Lower leg skin (tissue), 4 donors: ENCODE measurements at regions not wholly inside any gene's neighbourhood (a gene's known extent, or its start where the extent isn't known, plus 50 kb on each side); places are given as distances from the start of the nearest gene placed in this dataset.

Experiments used
- DNase-seq, 2 donors: peaks; one replicate each; pipeline ENCODE4 v3.0.0-alpha.2; 2019; ENCODE audit warnings: low spot score in 2 of 2
- H3K4me3 ChIP-seq: fragments of 200-600 bp; sonication (generic); 2 replicates; pipeline ENCODE4 v1.5.1; 2017; ENCODE audit warnings: mild to moderate bottlenecking, low read depth; ENCODE audit not compliant: poor library complexity, severe bottlenecking
- CTCF ChIP-seq, 3 donors: fragments of 450-650 bp; IDR thresholded peaks; one replicate each; pipeline ENCODE4 v1.5.1; 2016; ENCODE audit warnings: antibody characterized with exemption in 3 of 3, mild to moderate bottlenecking in 3 of 3, moderate library complexity in 2 of 3
- POLR2A ChIP-seq, 2 donors: fragments of 450-650 bp; IDR thresholded peaks; one replicate each; pipeline ENCODE4 v1.6.1; 2016 to 2017; ENCODE audit warnings: antibody characterized with exemption in 2 of 2, mild to moderate bottlenecking in 1 of 2, moderate library complexity in 1 of 2
- WGBS, 2 donors: methylation state at CpG; one replicate each; pipeline ENCODE4 v1.1.5; 2018; 5-methylcytosine and 5-hydroxymethylcytosine counted together
- intact Hi-C: fragments of 100-400 bp; cut with DNase I; formaldehyde crosslinking; loops from one replicate; pipeline ENCODE4 v1.15.0; 2023; ENCODE audit warnings: low total_unique reads

GRCh38 chr13:107450431-107450830, 764.9 kb downstream of the LIG4 start:
- 68 to 72% methylated on average over 6 of the region's 6 CpGs for WGBS, 2 donors
- no peak overlapping the region for H3K4me3 ChIP-seq
- no peak for TF ChIP-seq CTCF (IDR thresholded peaks at IDR 0.05)
- TF ChIP-seq POLR2A (IDR thresholded peaks at IDR 0.05): no peak
- intact Hi-C loops: no loop called here
- DNase-seq: no peak

- DNase-seq: no peak
- WGBS, 2 donors: 61 to 71% methylated on average over 4 of the region's 4 CpGs
- TF ChIP-seq POLR2A (IDR thresholded peaks at IDR 0.05) (no peak), CTCF (IDR thresholded peaks at IDR 0.05) (no peak)
- intact Hi-C loops: no loop called here
- no peak overlapping the region for H3K4me3 ChIP-seq
Observed at GRCh38 chr13:107447591-107447990, 767.7 kb downstream of the LIG4 start.

GRCh38 chr13:107441279-107441678, 774.1 kb downstream of the LIG4 start:
- 81 to 85% methylated on average over 3 of the region's 3 CpGs for WGBS, 2 donors
- intact Hi-C loops: no loop called here
- no peak for DNase-seq
- no peak overlapping the region for H3K4me3 ChIP-seq
- TF ChIP-seq CTCF (IDR thresholded peaks at IDR 0.05) (no peak), POLR2A (IDR thresholded peaks at IDR 0.05) (no peak)

GRCh38 chr13:107438251-107438650, 777.1 kb downstream of the LIG4 start:
- 74 to 80% methylated on average over 1 of the region's 1 CpG for WGBS, 2 donors
- TF ChIP-seq CTCF (IDR thresholded peaks at IDR 0.05) (no peak), POLR2A (IDR thresholded peaks at IDR 0.05) (no peak)
- intact Hi-C loops: no loop called here
- no peak overlapping the region for H3K4me3 ChIP-seq
- no peak for DNase-seq

- no peak overlapping the region for H3K4me3 ChIP-seq
- 91 to 92% methylated on average over 4 of the region's 4 CpGs for WGBS, 2 donors
- TF ChIP-seq POLR2A (IDR thresholded peaks at IDR 0.05): no peak
- TF ChIP-seq CTCF (IDR thresholded peaks at IDR 0.05): no peak
- intact Hi-C loops: no loop called here
- no peak for DNase-seq
Observed at GRCh38 chr13:107434347-107434746, 781.0 kb downstream of the LIG4 start.

GRCh38 chr13:107427536-107427935, 787.8 kb downstream of the LIG4 start:
- TF ChIP-seq POLR2A (IDR thresholded peaks at IDR 0.05) (no peak), CTCF (IDR thresholded peaks at IDR 0.05) (no peak)
- intact Hi-C loops: no loop called here
- DNase-seq: no peak
- H3K4me3 ChIP-seq: no peak overlapping the region
